ENCODE measurements at regions not wholly inside any gene's neighbourhood (a gene's known extent, or its start where the extent isn't known, plus 50 kb on each side); places are given as distances from the start of the nearest gene placed in this dataset.

GRCh38 chr7:67729771-67730170 is 733.1 kb downstream of the TYW1 start:
- no peaks in the 10 kb centered on the region for H3K36me3 ChIP-seq (ENCODE audit: control insufficient read depth, low read length)
- no peaks in the 10 kb centered on the region; the same call in 1 of the 2 replicates for H3K9me2 ChIP-seq (replicated peaks; ENCODE audit: control insufficient read depth, low read length)
- no peaks in the 10 kb centered on the region for H4K20me1 ChIP-seq (ENCODE audit: control insufficient read depth, insufficient read depth, low read depth, low read length)
- no peaks in the 10 kb centered on the region for H3K9me3 ChIP-seq (ENCODE audit: control insufficient read depth, insufficient read depth, low read length)
- no peaks in the 10 kb centered on the region for H3F3A ChIP-seq (ENCODE audit: control insufficient read depth, insufficient read depth)
- TF ChIP-seq EZH2phosphoT487 (IDR thresholded peaks at IDR 0.05; ENCODE audit: borderline replicate concordance, low read length) (no peak), CTCF (IDR thresholded peaks at IDR 0.05; ENCODE audit: low read depth, low read length, poor library complexity, severe bottlenecking) (no peak)
- H3K27me3 ChIP-seq (ENCODE audit: control insufficient read depth, low read length), result no peaks in the 10 kb centered on the region
- H3K4me3 ChIP-seq (ENCODE audit: low read length), result no peak overlapping the region
- no peak overlapping the region for H3K27ac ChIP-seq (ENCODE audit: low read depth, low read length)
- H3K79me2 ChIP-seq (ENCODE audit: control insufficient read depth, low read length), result no peaks in the 10 kb centered on the region
- no peaks in the 10 kb centered on the region for H3K4me1 ChIP-seq (ENCODE audit: control insufficient read depth, low read length)
- H3K4me2 ChIP-seq (ENCODE audit: low read length), result no peak overlapping the region

GRCh38 chr7:67731704-67732103 is 735.1 kb downstream of the TYW1 start:
- Histone ChIP-seq H3K27ac (ENCODE audit: low read depth, low read length) (no peak overlapping the region), H3F3A (ENCODE audit: control insufficient read depth, insufficient read depth) (no peaks in the 10 kb centered on the region), H3K27me3 (ENCODE audit: control insufficient read depth, low read length) (no peaks in the 10 kb centered on the region), H3K9me3 (ENCODE audit: control insufficient read depth, insufficient read depth, low read length) (no peaks in the 10 kb centered on the region), H4K20me1 (ENCODE audit: control insufficient read depth, insufficient read depth, low read depth, low read length) (no peaks in the 10 kb centered on the region), H3K9me2 (replicated peaks; ENCODE audit: control insufficient read depth, low read length) (no peaks in the 10 kb centered on the region), H3K4me2 (ENCODE audit: low read length) (no peak overlapping the region), H3K79me2 (ENCODE audit: control insufficient read depth, low read length) (no peaks in the 10 kb centered on the region), H3K36me3 (ENCODE audit: control insufficient read depth, low read length) (no peaks in the 10 kb centered on the region), H3K4me3 (ENCODE audit: low read length) (no peak overlapping the region), H3K4me1 (ENCODE audit: control insufficient read depth, low read length) (no peaks in the 10 kb centered on the region)
- TF ChIP-seq CTCF (IDR thresholded peaks at IDR 0.05; ENCODE audit: low read depth, low read length, poor library complexity, severe bottlenecking), result no peak
- no peak for TF ChIP-seq EZH2phosphoT487 (IDR thresholded peaks at IDR 0.05; ENCODE audit: borderline replicate concordance, low read length)

- Histone ChIP-seq H3K9me3 (ENCODE audit: control insufficient read depth, insufficient read depth, low read length) (peaks cover 7% of the 10 kb centered on the region; the same call in 1 of the 2 replicates), H3K27ac (ENCODE audit: low read depth, low read length) (no peak overlapping the region), H4K20me1 (ENCODE audit: control insufficient read depth, insufficient read depth, low read depth, low read length) (no peaks in the 10 kb centered on the region), H3K4me2 (ENCODE audit: low read length) (no peak overlapping the region), H3K9me2 (replicated peaks; ENCODE audit: control insufficient read depth, low read length) (no peaks in the 10 kb centered on the region), H3K79me2 (ENCODE audit: control insufficient read depth, low read length) (no peaks in the 10 kb centered on the region), H3F3A (ENCODE audit: control insufficient read depth, insufficient read depth) (no peaks in the 10 kb centered on the region), H3K36me3 (ENCODE audit: control insufficient read depth, low read length) (no peaks in the 10 kb centered on the region), H3K4me3 (ENCODE audit: low read length) (no peak overlapping the region), H3K4me1 (ENCODE audit: control insufficient read depth, low read length) (no peaks in the 10 kb centered on the region), H3K27me3 (ENCODE audit: control insufficient read depth, low read length) (no peaks in the 10 kb centered on the region)
- TF ChIP-seq CTCF (IDR thresholded peaks at IDR 0.05; ENCODE audit: low read depth, low read length, poor library complexity, severe bottlenecking), result no peak
- TF ChIP-seq EZH2phosphoT487 (IDR thresholded peaks at IDR 0.05; ENCODE audit: borderline replicate concordance, low read length), result no peak
Measured at GRCh38 chr7:67732898-67733297, 736.3 kb downstream of the TYW1 start.

All from DOHH2 (cell line).